Myocyte (in vitro differentiated cells): ENCODE measurements at regions not wholly inside any gene's neighbourhood (a gene's known extent, or its start where the extent isn't known, plus 50 kb on each side); places are given as distances from the start of the nearest gene placed in this dataset.
"Not testable (repeated sequence)": the region's sequence is repeated elsewhere in the genome, so short reads cannot be mapped to it uniquely, and the experiment has no call there.

ENCODE experiments used
- DNase-seq: peaks from one replicate; pipeline ENCODE4 v3.0.0-alpha.2; 2012; ENCODE audit warnings: low read depth

DNA sequence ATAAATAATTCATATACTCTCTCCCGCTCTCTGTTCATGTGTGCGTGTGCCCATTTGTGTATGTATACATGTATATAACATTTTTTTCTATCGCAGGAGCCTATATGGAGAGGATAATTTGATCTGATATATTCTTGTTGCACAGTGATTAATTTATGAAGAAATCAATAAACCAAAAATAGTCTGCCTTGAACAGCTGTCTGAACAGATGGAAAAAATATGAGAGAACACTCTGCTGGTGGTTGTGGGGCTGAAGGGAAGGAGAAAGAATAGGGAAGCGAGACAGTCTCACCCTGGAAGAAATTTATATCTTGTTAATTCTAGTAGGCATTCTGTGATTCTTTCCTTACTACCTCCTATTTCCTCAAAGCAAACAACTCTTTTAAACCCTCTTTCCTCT, 96.6 kb upstream of the B3GAT2 start:
- peak; percentile 30 for DNase-seq

DNA sequence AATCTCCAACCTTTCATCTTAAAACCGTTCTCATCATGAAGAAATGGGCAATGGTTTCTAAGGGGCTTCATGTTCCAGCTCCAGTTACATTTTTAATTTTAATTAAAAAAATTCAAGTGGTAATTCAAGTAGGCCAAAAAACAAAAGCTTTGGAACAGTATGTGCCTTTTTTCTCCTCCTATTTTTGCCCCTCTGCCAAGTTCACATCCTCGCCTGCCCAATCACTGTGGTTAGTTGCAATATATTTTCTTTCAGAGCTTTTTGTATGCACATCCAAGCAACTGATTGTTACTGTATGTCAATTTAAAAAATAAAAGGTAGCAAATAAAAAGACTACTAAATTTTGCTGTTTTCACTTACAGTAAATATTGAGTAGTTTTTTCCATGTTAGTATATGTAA, 99.8 kb upstream of the B3GAT2 start:
- peak; percentile 14 for DNase-seq

DNA sequence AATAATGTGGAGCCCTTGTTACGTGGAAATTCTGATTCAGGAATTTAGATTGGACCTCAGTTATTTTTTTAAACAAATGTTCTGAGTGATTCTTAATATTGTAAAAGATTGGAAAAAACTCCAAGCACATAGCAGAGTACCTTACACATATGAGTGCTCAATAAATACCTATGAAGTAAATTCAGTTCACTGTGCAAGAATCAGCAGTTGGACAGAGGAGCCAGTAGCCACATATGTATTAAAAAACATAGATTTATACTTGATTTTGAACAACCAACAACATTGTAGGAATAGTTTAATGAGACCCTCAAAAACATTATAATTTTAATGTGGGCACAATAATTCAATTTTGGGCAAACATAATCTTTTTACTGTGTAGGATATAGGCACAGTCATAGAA, 109.3 kb upstream of the B3GAT2 start:
- DNase-seq: no peak

DNA sequence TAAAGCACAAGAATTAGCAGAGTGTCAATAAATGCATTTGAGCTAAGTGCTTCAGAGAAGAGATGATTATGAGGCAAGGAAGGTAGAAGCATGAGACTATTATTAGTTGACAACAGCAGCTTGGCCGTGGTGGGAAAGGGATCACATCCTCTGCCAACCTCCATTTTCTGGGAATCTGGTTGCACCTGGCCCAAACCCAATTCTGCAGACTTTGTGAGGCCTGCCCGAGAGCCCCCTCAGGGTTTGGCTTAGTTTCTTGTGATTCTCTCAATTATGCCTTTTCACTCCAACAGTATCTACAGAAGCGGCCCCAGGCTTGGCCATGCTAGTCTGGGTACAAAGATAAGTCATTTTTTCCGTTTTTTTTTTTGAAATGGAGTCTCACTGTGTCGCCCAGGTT, 111.0 kb upstream of the B3GAT2 start:
- DNase-seq: no peak

DNA sequence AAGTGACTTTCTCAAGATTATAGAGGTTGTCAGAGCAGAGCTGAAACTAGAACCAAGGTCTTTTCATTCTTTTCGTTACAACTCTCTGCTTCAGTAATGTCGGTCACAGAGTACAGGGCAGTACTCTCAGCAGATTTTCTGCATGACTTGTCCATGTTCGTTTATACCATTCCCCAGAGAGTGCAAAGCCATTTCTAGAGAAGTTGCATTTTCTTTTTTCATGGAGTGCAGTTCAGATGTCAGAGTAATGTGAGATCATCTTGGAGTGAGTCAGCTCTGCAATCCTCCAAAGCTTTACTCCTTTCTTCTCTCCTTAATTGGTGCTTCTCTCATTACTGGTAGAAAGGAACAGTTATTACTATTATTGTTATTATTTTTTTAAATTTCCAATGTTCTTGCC, 115.6 kb upstream of the B3GAT2 start:
- peak; percentile 51 for DNase-seq

DNA sequence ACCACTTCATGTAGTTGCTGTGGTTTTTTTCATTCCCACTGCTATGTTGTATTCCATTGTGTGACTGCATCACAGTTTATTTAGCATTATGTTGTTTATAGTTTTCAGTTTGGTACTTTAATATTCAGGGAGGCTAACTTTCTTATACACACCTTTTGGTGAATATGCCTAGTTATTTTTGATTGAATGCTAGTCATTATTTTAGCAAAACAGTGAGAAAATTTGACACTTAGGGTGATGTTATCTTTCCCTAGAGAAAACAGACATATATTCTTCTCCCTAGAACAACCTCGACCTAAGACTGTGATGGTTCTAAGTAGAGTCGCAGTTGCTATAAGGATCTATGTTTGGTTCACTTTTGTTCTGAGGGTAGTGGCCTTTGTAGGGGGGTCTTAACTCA, 120.8 kb upstream of the B3GAT2 start:
- no peak for DNase-seq

DNA sequence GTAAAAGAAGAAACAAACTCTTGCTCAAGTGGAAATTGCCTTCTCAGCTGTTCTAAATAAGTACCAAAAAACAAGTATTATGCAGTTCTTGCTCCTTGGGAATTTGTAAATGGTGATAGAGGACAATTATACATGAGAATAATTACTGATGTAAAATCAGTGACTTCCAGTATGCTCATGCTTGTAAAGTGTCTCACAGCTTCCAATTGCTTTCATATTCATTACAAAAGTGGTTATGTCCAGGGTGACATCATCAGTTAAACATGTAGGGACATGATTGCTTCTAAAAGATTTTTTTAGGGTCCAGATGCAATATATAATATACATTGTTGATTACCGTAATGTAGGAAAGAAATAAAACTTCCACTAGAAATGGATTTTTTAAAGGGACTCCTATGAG, 122.8 kb upstream of the B3GAT2 start:
- DNase-seq: peak; percentile 41

DNA sequence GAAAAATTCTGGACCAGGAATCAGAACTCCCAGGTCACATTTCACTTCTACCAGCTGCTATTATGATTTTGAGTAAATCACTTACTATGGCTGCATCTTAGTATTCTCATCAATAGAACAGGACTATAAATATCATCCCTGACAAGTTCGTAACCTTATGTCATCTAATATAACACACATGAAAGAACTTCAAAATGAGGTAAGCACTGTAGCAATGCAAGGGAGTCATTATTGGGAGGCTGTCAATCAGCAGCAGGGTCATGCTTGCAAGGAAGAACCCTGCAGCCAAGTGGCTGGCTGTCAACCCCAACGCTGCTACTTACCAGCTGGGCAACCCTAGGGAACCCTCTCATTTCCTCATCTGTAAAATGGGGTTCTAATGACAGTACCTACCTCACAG, 123.3 kb upstream of the B3GAT2 start:
- peak; percentile 26 for DNase-seq

DNA sequence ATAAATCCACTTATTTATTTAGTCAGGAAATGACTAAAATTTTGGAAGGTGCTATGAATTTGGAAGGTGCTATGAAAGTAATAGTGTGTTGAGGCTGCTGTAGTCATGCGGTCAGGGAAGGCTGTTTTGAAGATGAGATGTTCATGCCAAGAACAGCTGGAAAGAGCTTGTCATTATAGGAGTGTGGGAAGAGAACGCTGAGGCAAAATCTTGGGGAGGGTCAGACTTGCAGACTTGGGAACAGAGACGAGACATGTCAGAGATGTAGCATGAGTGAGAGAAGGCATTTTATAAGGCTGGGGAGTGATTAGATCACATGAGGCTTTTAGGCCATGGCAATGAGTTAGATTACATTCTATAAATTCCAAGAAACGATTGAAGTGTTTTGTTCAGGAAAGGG, 124.0 kb upstream of the B3GAT2 start:
- peak; percentile 83 for DNase-seq

DNA sequence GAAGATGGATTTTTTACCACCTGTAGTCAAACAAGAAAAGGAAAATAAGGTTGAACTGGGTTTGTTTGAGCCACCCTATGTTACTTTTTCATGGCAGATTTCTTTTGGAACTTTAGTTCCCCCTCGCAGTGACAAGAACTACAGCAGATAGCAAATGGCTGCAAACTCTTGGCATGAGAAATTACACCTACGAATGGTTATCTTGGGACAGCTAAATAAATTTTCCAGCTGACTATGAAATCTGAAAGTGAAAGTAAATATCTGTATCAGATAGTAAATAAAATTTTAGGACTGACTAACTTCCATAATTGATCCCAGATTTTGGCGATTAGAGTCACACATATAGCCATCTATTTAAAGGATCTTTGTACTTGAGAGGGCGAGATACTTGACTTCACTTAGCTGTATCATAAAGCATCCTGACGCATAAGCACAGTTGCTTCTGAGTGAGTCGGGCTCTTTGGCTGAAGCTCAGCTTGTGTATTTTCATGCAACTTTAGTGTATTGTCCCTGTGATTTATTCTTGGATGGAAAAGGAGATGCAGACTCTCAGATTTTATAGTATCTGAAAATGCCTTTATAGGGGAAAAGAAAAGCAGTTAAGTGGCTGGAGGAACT, 125.3 kb upstream of the B3GAT2 start:
- peak; percentile 31 for DNase-seq

DNA sequence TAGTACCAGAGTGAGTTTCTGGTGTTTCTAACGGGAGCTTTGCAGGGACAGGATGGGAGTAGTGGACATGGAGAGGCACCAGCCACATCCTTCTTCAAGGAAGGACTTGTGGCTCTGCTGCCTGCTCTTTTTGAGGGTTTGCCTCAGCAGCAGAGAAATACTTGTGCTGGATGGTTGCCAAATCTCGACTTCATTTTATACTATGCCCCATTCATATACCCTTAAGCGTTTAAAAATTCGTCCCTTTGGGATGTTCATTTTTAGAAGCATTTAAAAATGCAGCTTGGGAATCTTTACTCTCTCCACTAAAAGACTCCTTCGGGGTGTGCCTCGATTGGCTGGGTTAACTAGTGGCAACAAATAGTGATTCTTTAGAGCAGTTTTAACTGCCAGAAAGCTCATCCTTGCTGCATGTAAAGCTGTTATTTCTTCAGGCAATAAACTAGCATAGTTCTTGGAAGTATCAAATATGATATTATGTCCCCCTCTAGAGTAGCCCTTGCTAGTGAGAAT, 126.5 kb upstream of the B3GAT2 start:
- peak; percentile 3 for DNase-seq

DNA sequence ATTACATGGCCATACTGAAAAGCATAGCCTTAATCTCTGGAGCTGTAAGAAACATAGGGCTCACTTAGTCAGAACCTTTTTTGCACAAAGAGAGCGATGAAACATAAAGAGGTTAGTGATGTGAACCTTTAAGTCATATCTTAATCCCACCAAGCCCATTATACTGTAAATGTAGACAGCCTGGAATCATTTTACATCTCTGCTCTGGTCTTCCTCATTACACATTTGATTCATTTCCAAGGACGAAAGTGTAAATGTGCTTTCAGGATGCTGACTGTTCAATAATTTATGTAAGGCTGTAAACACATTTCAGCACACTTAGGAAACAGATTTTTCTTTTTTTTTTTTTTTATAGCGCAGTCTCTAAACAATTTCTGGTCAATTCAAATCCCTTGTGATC, 131.3 kb upstream of the B3GAT2 start:
- DNase-seq: no peak

DNA sequence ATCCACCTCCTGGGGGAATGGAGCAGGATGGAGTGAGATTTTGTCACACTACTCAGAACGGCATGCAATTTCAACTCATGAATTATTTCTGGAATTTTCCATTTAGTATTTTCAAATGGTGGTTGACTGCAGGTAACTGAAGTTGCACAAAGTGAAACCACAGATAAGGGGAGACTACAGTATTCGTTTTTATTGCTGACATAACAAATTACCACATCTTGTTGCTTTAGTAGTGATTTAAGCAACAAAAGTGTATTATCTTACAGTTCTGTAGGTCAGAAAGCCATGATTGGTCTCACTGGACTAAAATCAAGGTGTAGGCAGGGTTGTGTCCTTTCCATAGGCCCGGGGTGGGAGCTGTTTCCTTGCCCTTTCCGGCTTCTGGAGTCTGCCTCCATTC, 133.4 kb upstream of the B3GAT2 start:
- no peak for DNase-seq

DNA sequence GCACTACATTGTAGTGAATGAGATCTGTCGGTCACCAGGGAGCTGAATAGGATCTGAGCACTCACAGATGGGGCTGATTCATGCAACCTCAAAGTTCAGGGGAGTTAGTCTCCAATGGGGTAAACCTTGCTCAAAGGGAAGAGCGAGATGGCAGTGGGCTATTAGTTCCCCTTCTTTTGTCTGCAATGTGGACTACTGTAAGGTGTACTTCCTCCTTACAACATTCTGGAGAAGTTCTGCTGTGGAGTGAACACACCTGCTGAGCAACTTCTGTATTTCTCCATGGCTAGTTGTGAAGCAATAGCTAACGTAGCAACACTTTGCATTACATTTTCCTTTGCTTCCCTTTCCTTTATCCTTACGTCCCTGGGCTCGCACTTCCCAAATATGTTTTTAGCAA, 134.3 kb upstream of the B3GAT2 start:
- DNase-seq: no peak

DNA sequence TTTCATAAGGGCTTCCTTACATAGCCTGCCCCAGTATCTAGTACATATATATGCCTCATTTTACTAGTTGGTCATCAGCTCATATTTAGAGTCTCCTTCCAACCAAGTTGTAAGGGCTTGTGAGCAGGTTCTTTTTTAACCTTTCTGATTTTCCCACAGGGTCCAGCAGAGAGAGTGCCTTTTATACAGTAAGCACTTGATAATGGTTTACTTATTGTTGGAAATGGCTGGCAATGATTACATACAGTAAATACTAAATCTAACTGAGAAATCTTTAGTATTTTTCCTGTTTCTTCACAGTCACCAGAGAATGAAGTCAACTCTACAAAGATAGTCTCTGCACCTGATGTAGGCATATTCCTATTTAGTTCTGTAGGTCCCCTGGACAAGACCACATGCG, 135.1 kb upstream of the B3GAT2 start:
- DNase-seq: no peak

DNA sequence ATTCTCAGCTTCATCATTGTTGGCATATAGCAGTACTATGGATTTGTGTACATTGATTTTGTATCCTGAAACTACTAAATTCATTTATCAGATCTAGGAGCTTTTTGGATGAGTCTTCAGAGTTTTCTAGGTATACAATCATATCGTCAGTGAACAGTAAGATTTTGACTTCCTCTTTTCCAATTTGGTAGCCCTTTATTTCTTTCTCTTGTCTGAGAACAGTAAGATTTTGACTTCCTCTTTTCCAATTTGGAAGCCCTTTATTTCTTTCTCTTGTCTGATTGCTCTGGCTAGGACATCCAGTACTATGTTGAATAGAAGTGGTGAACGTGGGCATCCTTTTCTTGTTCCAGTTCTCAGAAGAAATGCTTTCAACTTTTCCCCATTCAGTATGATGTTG, 140.4 kb upstream of the B3GAT2 start:
- DNase-seq: not testable (repeated sequence)

DNA sequence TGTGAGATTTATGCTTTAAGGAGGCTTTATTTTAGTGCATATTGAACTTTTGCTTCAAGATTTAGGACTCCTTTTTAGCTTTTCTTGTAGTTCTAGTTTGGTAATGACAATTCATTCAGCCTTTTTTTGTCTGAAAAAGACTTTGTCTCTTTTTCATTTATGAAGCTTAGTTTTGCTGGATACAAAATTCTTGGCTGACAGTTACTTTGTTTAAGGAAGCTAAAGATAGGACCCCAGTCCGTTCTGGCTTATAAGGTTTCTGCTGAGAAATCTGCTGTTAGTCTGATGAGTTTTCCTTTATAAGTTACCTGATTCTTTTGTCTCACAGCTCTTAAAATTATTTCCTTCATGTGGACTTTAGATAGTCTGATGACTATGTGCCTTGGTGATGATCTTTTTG, 142.8 kb upstream of the B3GAT2 start:
- no peak for DNase-seq

DNA sequence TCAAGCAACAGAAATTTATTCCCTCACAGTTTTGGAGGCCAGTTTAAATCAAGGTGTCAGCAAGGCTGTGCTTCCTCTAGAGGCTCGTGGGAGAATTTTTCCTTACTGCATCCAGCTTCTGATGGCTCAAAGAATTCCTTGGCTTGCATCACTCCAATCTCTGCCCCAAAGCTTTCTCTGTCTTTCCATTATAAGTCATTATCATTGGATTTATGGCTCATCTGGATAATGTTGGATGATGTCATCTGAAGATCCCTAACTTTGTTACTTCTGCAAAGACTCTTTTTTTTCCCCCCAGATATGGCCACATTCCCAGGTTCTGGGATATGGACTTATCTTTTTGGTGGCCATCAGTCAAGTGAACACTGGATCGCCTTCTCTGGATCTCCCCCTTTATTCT, 146.3 kb upstream of the B3GAT2 start:
- no peak for DNase-seq

DNA sequence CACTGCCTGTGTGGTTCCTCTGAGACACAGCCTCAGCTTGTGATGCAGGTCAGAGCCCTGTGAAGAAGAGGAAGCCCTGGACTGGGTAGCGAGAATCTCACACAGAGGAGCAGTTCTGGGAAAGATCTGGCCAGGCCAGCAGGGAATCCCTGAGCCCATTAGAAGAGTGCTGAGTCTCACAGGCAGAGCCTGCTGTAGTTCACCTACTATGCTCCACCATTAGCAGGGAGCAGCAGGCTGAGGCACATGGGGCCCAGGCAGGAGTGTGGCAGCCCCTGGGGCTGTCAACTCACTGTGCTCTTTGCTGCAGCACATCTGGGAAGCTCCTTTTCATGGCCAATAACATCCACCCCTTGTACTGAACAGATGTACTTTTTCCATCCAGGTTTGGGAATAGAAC, 146.8 kb upstream of the B3GAT2 start:
- DNase-seq: no peak

DNA sequence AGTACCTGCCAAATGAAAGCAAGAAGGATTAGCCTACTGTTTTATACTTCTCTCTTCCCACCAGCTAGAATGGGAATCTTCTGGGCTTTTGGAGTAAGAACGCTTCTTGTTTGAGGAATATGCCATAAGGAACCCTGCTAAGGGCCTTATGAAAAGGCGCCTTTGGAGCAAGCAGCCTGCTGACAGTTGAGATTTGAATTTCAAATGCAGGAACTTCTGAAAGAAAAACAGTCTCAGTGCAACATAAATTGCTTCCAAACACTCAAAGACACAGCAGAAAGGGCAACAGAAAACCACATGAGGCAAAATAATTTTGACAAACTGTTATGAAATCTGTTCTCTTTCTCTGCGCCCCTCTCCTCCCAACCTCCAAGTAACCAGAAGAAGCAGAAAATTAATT, 149.4 kb upstream of the B3GAT2 start:
- no peak for DNase-seq

DNA sequence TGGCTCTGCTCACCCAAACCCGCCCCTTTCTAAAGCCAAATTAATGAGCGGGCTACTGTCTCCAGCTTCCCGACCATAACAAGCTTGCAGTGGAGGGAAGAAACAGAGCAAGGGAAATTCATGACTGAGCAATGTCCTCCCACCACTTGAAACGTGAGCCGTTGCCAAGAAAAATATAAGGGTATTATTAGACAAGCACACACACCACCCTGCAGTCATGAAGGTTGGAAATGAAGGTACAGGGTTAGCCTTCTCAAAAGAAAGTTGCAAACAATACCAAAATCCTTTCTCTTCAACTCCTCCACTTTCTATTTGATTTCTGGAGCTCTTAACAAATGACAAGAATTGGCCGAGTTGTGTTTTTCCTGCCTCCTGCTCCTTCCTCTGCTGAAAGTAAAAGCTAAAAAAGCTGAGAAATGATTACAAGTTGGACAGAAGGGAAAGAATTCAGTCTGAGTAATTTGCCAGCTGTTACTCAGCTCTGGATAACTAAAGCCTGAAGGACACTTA, 151.1 kb upstream of the B3GAT2 start:
- DNase-seq: peak; percentile 91

DNA sequence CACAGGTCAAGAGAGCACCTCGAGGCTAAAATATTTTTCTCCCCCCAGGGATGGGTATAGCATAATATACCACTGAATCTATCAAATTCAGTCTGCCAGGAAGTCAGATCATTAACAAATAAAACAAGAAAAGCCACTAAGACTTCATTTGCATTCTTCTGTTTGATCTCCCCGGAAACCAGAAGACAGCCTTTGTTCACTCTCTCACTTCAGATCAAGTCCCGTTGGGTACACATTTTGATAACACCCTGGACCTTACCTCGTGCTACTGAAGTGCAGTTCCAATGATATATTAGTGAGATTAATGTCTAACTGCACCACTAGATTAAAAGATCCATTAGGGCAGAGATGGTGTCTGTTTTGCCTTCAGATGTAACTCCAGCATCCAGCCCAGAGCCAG, 157.7 kb upstream of the B3GAT2 start:
- DNase-seq: no peak

DNA sequence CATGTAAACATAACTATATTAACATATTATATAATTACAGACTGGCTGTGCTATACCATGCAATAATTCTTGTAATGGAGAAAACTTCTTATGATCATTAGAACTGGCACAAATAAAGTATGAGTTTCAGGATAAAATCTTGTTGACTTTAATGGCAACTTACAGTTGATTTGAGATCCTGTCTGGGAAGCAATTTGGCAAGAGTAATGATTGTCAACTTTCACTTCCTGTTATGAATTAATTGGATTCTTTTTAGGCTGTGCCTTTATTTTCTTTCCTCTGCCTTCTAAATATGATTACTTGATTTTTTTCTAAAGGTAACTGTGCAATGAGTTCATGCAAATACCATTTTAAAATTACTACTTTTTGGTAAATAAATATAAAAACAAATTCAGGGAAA, 158.1 kb upstream of the B3GAT2 start:
- DNase-seq: no peak

DNA sequence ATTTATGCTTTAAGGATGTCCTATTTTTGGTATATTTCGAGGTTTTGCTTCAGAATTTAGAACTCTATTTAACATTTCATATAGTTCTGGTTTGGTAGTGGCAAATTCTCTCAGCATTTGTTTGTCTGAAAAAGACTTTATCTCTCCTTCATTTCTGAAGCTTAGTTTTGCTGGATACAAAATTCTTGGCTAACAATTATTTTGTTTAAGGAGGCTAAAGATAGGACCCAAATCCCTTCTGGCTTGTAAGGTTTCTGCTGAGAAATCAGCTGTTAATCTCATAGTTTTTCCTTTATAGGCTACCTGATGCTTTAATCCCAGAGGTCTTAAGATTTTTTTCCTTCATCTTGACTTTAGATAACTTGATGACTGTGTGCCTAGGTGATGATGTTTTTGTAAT, 162.7 kb upstream of the B3GAT2 start:
- no peak for DNase-seq
